ENCODE measurements at regions not wholly inside any gene's neighbourhood (a gene's known extent, or its start where the extent isn't known, plus 50 kb on each side); places are given as distances from the start of the nearest gene placed in this dataset.

- H3K36me3 ChIP-seq (replicated peaks in 1 of 2; ENCODE audit: control extremely low read depth in 1 of 2, control insufficient read depth in 1 of 2, extremely low read depth in 1 of 2, insufficient read depth in 2 of 2, low read length in 1 of 2): no peaks in the 10 kb centered on the region
- no peak for TF ChIP-seq EZH2 (IDR thresholded peaks at IDR 0.05; ENCODE audit: borderline replicate concordance, insufficient read depth, low read depth, low read length, poor library complexity, severe bottlenecking)
- no peak for TF ChIP-seq CTCF (IDR thresholded peaks at IDR 0.05)
- H3K9ac ChIP-seq (ENCODE audit: low read length): no peak overlapping the region
- no peaks in the 10 kb centered on the region for H3K79me2 ChIP-seq (ENCODE audit: control insufficient read depth, insufficient read depth, low read length)
- POLR2A ChIA-PET: no interaction called here
- no peak overlapping the region for H2AFZ ChIP-seq (ENCODE audit: insufficient read depth, low read depth, low read length, poor library complexity, severe bottlenecking)
- H3K4me1 ChIP-seq (ENCODE audit: control insufficient read depth in 2 of 2, insufficient read depth in 2 of 2, low read length in 2 of 2): no peaks in the 10 kb centered on the region
- WGBS (ENCODE audit: insufficient coverage): 100% methylated on average over 1 of the region's 1 CpG
- DNase-seq (no peak), ATAC-seq (ENCODE audit: low read depth) (no peak)
- no peak overlapping the region for H3K4me2 ChIP-seq (replicated peaks; ENCODE audit: low read depth, low read length, poor library complexity, severe bottlenecking)
- no peaks in the 10 kb centered on the region for H3K27me3 ChIP-seq (replicated peaks in 1 of 4; ENCODE audit: control extremely low read depth in 1 of 4, control insufficient read depth in 3 of 4, insufficient read depth in 4 of 4, low read length in 3 of 4)
- Mint-ChIP-seq H3K4me3 (no peak overlapping the region), H3K27me3 (no peaks in the 10 kb centered on the region), H3K27ac (no peak overlapping the region), H3K4me1 (no peaks in the 10 kb centered on the region), H3K9me3 (ENCODE audit: insufficient read depth) (no peaks in the 10 kb centered on the region)
- CTCF ChIA-PET: no interaction called here
- intact Hi-C loops (cut with micrococcal nuclease): no loop called here
- no peaks in the 10 kb centered on the region for H3K9me3 ChIP-seq (ENCODE audit: control extremely low read depth in 1 of 3, control insufficient read depth in 2 of 3, insufficient read depth in 1 of 3, low read length in 2 of 3)
- no peaks in the 10 kb centered on the region for H4K20me1 ChIP-seq (ENCODE audit: control insufficient read depth, insufficient read depth, low read length, poor library complexity, severe bottlenecking)
- no peak overlapping the region for H3K4me3 ChIP-seq (ENCODE audit: control extremely low read depth in 1 of 5, extremely low read depth in 1 of 5, insufficient read depth in 1 of 5, low read depth in 2 of 5, low read length in 4 of 5)
- H3K27ac ChIP-seq (ENCODE audit: low read length in 2 of 2): no peak overlapping the region
Measured at GRCh38 chr3:177468816-177469215, 271.5 kb upstream of the TBL1XR1 start.

GRCh38 chr3:177469216-177469615 lies 271.9 kb upstream of the TBL1XR1 start:
- Histone ChIP-seq H3K4me1 (ENCODE audit: control insufficient read depth in 2 of 2, insufficient read depth in 2 of 2, low read length in 2 of 2) (no peaks in the 10 kb centered on the region), H3K9ac (ENCODE audit: low read length) (no peak overlapping the region), H3K36me3 (replicated peaks in 1 of 2; ENCODE audit: control extremely low read depth in 1 of 2, control insufficient read depth in 1 of 2, extremely low read depth in 1 of 2, insufficient read depth in 2 of 2, low read length in 1 of 2) (no peaks in the 10 kb centered on the region), H3K27me3 (replicated peaks in 1 of 4; ENCODE audit: control extremely low read depth in 1 of 4, control insufficient read depth in 3 of 4, insufficient read depth in 4 of 4, low read length in 3 of 4) (no peaks in the 10 kb centered on the region), H4K20me1 (ENCODE audit: control insufficient read depth, insufficient read depth, low read length, poor library complexity, severe bottlenecking) (no peaks in the 10 kb centered on the region), H2AFZ (ENCODE audit: insufficient read depth, low read depth, low read length, poor library complexity, severe bottlenecking) (no peak overlapping the region), H3K9me3 (ENCODE audit: control extremely low read depth in 1 of 3, control insufficient read depth in 2 of 3, insufficient read depth in 1 of 3, low read length in 2 of 3) (no peaks in the 10 kb centered on the region), H3K4me3 (ENCODE audit: control extremely low read depth in 1 of 5, extremely low read depth in 1 of 5, insufficient read depth in 1 of 5, low read depth in 2 of 5, low read length in 4 of 5) (no peak overlapping the region), H3K27ac (ENCODE audit: low read length in 2 of 2) (no peak overlapping the region), H3K4me2 (replicated peaks; ENCODE audit: low read depth, low read length, poor library complexity, severe bottlenecking) (no peak overlapping the region), H3K79me2 (ENCODE audit: control insufficient read depth, insufficient read depth, low read length) (no peaks in the 10 kb centered on the region)
- intact Hi-C loops (cut with micrococcal nuclease): no loop called here
- no peaks in the 10 kb centered on the region for H3K4me1 Mint-ChIP-seq
- ChIA-PET POLR2A (no interaction called here), CTCF (no interaction called here)
- no peak overlapping the region for H3K4me3 Mint-ChIP-seq
- WGBS (ENCODE audit: insufficient coverage): 100% methylated on average over 2 of the region's 3 CpGs
- TF ChIP-seq CTCF (IDR thresholded peaks at IDR 0.05) (no peak), EZH2 (IDR thresholded peaks at IDR 0.05; ENCODE audit: borderline replicate concordance, insufficient read depth, low read depth, low read length, poor library complexity, severe bottlenecking) (no peak)
- no peaks in the 10 kb centered on the region for H3K9me3 Mint-ChIP-seq (ENCODE audit: insufficient read depth)
- no peak overlapping the region for H3K27ac Mint-ChIP-seq
- DNase-seq (no peak), ATAC-seq (ENCODE audit: low read depth) (no peak)
- no peaks in the 10 kb centered on the region for H3K27me3 Mint-ChIP-seq
